Endothelial cell of hepatic sinusoid (primary cell): ENCODE measurements at regions not wholly inside any gene's neighbourhood (a gene's known extent, or its start where the extent isn't known, plus 50 kb on each side); places are given as distances from the start of the nearest gene placed in this dataset.

Experiments
- in situ Hi-C: cut with HindIII; loops from 2 replicates; pipeline ENCODE4 v1.10.0; 2017; ENCODE audit warnings: low sequenced_read_pairs

- in situ Hi-C loops: no loop called here
Measured at GRCh38 chr10:36148207-36148606, 506.1 kb upstream of the FZD8 start.

DNA sequence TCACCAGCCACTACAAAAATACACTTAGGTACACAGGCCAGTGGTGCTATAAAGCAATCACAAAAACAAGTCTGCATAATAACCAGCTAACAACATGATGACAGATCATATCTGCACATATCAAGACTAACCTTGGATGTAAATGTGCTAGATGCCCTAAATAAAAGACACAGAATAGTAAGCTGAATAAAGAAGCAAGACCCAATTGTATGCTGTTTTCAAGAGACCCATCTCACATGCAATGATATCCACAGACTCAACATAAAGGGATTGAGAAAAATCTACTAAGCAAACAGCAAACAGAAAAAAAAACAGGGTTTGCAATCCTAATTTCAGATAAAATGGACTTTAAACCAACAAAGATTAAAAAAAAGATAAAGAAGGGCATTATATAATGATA lies 505.4 kb upstream of the FZD8 start:
- in situ Hi-C loops: no loop called here

DNA sequence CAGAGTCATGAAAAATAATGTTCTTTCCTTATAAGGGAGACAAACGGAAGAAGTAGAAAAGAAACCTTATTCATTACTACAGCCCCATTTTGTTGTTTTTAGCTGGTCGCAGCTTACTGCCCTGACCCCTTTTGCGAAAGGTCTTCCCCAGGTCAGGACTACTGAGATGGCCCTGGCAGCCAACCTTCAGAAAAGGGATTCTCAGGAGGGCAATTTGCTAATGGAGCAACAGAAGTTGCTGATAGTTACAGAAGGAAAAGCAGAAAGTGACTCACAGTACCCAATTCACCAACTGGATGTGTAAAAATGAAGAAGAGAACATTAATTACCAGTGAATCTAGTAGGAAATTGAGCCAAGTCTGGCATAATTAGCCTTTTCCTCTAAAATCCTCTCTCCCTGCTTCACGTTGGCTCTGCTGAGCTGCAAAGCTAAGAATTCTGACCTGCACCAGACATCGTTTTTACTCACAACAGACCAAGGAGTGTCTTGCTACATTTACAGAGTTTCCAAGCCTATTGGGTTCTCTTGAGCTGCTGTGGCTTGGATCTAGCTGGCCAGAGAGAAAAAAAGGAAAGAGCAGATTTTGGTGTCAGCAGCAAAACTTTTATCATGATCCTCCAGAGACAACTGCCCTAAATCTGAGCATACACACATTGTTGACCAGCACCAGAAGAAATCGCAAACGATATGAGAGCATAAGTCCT lies 499.9 kb upstream of the FZD8 start:
- in situ Hi-C loops: no loop called here

- in situ Hi-C loops: no loop called here
Measured at GRCh38 chr10:36129051-36129450, 487.0 kb upstream of the FZD8 start.

GRCh38 chr10:36126076-36126475 lies 484.0 kb upstream of the FZD8 start:
- in situ Hi-C loops: no loop called here

DNA sequence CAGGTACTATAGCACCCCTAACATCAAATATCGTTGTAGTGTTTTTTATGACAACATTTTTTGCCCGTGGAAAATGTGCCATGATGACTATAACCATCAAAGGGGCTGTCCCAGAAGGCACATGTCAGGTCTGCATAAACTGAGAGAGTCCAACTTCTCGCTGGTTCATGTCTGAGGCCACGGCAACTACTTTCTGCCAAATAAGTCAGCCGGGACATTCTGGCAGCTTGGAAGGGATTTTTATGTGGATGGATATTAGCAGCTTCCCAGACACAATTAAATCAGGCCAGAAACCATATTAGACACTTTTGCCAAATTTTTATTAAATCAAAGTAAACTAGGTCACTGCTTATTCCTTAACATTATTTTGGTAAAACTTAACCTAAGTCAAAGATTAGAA lies 477.4 kb upstream of the FZD8 start:
- in situ Hi-C loops: no loop called here

DNA sequence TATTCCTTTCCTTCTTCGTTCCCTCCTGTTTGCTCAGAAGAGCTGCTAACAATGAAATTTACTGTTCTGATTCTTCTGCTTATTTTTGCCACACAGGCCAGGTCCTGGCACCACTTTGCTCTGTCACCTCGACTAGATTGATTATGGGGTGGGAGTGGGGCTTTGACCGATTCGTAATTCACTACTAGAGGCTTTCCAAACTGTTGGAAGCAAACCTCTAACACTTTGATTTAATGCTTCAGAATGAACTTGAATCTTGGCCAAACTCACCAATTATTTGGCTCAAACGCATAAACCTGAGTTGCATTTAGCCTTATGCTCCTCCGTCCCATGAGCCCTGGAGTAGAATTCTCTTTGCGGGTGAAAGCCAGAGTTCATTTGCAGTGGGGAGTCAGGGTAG lies 476.2 kb upstream of the FZD8 start:
- in situ Hi-C loops: no loop called here

GRCh38 chr10:36117890-36118289 lies 475.8 kb upstream of the FZD8 start:
- in situ Hi-C loops: no loop called here

- in situ Hi-C loops: no loop called here
Measured at GRCh38 chr10:36117231-36117630, 475.1 kb upstream of the FZD8 start.

DNA sequence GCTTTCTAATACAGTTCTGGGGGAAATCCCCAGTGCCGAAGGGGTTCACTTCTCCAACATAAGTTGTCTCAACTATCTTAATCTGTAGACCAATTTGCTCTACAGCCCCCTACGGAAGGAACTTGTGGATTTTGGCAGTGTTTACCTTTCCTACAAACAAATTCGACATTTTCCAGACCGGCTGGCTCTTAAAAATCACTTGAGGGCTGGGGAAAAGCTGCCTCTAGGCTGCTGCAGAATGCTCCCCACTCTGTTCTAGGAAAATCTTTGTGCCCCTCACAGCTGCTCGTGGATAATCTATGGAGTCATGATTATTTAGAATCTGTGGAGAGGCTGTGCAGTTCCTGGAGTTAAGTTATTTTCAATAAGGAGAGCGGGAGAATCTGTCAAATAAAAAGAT lies 474.6 kb upstream of the FZD8 start:
- in situ Hi-C loops: no loop called here

GRCh38 chr10:36116040-36116439 lies 473.9 kb upstream of the FZD8 start:
- in situ Hi-C loops: no loop called here

- in situ Hi-C loops: no loop called here
Measured at GRCh38 chr10:36115364-36115763, 473.3 kb upstream of the FZD8 start.

GRCh38 chr10:36114913-36115312 lies 472.8 kb upstream of the FZD8 start:
- in situ Hi-C loops: no loop called here

GRCh38 chr10:36114141-36114540 lies 472.0 kb upstream of the FZD8 start:
- in situ Hi-C loops: no loop called here

- in situ Hi-C loops: no loop called here
Measured at GRCh38 chr10:36111676-36112075, 469.6 kb upstream of the FZD8 start.

GRCh38 chr10:36110097-36110496 lies 468.0 kb upstream of the FZD8 start:
- in situ Hi-C loops: no loop called here

DNA sequence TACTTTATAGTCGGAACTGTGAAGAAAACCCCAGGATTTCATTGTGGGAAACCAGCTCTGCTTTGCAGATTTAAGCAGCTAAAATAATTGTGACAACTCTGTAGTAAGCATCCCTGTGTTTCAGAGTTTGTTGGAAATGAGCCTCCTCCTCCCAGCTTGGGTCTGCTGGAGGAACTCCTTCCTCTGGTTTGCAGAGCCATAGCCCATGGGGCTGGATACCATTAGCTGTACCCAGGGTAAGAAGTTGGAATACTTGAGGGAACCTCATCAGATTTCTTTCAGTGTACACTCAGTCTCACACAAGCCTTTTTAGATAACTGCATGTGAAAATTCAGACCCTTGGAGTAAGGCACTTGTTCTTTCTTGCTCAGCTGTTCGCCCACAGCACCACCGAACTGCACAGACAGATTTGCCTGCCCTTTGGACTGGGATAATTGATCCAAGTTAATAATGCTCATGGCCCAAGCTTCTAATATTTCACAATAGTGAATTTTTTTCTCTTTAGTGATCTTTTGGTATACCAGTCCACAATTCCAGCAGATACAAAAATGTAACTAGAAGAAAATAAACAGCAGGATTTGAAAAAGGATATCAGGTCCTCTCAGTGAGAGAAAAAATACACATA lies 467.4 kb upstream of the FZD8 start:
- in situ Hi-C loops: no loop called here

DNA sequence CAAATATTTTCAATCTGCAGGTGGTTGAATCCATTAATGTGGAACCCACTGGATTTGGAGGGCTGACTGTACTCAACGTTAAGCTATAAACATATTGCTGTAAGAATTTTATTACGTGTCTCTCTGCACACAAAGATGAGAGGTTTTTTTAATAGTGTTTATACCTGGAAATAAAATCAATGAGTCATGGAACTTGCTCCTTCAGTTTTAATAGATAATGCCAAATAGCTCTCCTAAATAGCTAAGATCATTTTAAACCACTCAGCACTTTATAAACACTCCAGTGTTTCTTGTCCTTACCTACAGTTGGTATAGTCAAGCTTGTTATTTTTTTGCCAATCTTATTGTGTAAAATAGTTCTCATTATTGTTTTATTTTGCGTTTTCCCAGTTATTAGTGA lies 455.6 kb upstream of the FZD8 start:
- in situ Hi-C loops: no loop called here

GRCh38 chr10:36096576-36096975 lies 454.5 kb upstream of the FZD8 start:
- in situ Hi-C loops: no loop called here

DNA sequence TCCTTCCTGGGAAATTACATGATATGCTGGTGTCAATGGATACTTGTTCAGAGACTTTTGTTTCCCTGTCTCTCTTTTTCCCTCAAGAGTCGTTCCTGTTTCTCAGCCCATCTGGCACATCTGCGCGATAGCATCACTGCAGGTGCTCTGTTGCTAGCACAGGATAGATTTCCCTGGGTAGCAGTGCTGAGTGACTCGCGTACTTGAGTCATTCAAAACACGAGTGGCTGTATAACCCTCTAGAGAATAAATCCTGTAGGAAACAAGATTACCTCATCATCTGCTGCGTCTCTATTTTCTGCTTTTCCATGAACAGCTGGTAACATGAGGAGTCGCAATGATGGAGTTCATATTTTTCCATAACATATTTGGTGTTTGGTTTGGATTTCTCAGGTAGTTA lies 452.0 kb upstream of the FZD8 start:
- in situ Hi-C loops: no loop called here

GRCh38 chr10:36092116-36092515 lies 450.0 kb upstream of the FZD8 start:
- in situ Hi-C loops: no loop called here

GRCh38 chr10:36091007-36091406 lies 448.9 kb upstream of the FZD8 start:
- in situ Hi-C loops: no loop called here
